Cardiac fibroblast (primary cell): ENCODE measurements at regions not wholly inside any gene's neighbourhood (a gene's known extent, or its start where the extent isn't known, plus 50 kb on each side); places are given as distances from the start of the nearest gene placed in this dataset.

Source experiments
- DNase-seq, 2 donors: peaks; one replicate each; pipeline versions ENCODE4 v3.0.0 to v3.0.0-alpha.2; 2010; ENCODE audit warnings: low read depth in 2 of 2
- H3K4me3 ChIP-seq, 2 donors: replicated peaks in 1 of 2; 1 replicate in 1 of 2; 2 replicates in 1 of 2; pipeline ENCODE4 v1.5.1; 2011; ENCODE audit warnings: low read depth in 2 of 2, low read length in 2 of 2, mild to moderate bottlenecking in 2 of 2, moderate library complexity in 1 of 2
- TF ChIP-seq, protein P1 (sequence below): IDR thresholded peaks from one replicate; pipeline ENCODE4 v1.5.1; 2011; ENCODE audit warnings: low read depth, mild to moderate bottlenecking, low read length, inconsistent platforms

DNA sequence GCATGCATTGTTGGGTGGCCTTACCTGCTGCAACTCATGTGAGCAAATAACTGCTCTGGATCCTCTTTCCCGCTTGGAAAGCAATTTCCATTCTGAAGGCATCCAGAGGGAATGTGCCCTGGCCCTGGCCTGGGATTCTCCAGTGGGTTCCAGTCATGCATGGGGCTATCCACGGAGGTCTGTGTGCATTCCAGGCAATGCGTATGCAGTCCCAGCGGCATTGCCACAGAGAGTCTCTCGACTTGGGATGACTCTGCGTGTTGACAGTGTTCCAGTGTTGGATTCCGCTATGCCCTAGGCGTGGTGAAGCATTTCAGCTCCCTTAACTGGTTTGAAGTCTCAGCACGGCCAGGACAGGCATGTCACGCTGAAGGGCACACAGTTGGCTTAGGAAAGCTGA lies 113.9 kb downstream of the SNRPN start:
- TF ChIP-seq, protein P1, sequence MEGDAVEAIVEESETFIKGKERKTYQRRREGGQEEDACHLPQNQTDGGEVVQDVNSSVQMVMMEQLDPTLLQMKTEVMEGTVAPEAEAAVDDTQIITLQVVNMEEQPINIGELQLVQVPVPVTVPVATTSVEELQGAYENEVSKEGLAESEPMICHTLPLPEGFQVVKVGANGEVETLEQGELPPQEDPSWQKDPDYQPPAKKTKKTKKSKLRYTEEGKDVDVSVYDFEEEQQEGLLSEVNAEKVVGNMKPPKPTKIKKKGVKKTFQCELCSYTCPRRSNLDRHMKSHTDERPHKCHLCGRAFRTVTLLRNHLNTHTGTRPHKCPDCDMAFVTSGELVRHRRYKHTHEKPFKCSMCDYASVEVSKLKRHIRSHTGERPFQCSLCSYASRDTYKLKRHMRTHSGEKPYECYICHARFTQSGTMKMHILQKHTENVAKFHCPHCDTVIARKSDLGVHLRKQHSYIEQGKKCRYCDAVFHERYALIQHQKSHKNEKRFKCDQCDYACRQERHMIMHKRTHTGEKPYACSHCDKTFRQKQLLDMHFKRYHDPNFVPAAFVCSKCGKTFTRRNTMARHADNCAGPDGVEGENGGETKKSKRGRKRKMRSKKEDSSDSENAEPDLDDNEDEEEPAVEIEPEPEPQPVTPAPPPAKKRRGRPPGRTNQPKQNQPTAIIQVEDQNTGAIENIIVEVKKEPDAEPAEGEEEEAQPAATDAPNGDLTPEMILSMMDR = no peak
- no peak for DNase-seq
- no peak overlapping the region for H3K4me3 ChIP-seq

DNA sequence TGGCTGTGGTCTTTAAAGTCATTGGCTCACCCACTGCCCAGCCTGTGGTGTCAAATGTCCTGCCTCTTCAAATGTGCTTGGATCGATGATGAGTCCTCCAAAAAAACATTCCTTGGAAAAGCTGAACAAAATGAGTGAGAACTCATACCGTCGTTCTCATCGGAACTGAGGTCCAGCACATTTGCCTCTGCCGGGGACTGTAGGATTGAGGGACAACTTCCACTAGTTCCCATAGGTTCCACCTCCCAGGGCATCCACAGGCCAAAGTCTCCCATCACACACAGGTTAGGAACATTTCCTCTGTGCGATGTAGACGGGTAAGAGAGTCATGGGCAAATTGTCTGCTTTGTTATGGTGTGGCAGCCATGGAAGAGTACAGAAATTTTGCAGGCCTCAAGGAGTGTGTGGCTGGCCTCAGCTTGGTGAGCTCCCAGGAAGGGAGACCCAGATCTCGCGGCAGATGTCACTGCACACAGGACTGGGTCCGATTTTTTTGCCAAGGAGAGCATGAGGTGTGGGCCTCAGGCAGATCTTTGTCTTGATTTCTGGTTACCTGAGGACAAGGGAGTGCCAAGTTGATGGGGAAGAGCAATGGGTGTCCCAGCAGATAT lies 115.7 kb downstream of the SNRPN start:
- no peak overlapping the region for H3K4me3 ChIP-seq
- no peak for DNase-seq
- TF ChIP-seq, protein P1 = no peak

DNA sequence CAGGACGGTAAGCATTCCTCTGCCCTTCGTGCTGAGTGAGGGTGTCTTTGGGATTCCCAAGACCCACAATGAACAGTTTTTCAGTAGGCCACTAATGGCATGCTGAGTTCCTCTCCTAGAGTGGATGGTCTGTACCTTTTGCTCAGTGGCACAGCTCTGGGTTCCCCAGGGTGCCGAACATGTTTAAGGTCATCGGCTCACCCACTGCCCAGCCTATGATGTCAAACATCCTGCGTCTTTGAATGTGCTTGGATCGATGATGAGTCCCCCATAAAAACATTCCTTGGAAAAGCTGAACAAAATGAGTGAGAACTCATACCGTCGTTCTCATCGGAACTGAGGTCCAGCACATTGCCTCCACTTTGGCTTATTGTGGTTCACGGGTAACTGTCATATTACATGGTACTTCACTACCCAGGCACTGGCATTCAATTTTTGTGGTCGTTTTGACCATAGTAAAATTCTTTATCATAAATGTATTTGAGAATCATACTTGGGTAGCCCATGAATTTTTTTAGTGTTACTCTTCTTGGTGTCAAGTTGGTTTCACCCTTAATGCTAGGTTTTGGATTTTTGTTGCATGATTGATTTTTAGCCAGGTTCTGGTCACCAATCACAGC lies 118.2 kb downstream of the SNRPN start:
- no peak overlapping the region for H3K4me3 ChIP-seq

DNA sequence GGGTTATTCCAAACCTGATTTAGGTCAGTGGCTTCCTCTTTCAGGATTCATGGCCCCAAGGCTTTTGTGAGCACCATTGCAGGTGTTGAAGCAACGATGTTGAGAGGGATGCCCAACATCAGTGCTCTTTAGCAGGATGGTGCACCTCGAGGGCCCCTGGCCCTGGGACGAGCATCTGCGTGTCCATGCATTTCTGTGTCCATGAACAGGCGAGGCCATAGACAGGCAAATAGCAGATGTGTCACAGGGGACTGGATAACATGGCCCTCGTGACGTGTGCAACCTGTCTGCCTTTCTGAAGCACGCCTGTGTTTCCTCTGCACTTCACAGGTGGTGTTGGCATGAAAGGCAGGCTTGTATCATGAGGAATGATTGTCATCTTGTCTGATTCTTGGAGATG lies 132.3 kb downstream of the SNRPN start:
- no peak overlapping the region for H3K4me3 ChIP-seq
- no peak for DNase-seq
- TF ChIP-seq, protein P1 = no peak

More for the DNA sequence above, 118.2 kb downstream of the SNRPN start:
- TF ChIP-seq, protein P1 = no peak
- DNase-seq = no peak

DNA sequence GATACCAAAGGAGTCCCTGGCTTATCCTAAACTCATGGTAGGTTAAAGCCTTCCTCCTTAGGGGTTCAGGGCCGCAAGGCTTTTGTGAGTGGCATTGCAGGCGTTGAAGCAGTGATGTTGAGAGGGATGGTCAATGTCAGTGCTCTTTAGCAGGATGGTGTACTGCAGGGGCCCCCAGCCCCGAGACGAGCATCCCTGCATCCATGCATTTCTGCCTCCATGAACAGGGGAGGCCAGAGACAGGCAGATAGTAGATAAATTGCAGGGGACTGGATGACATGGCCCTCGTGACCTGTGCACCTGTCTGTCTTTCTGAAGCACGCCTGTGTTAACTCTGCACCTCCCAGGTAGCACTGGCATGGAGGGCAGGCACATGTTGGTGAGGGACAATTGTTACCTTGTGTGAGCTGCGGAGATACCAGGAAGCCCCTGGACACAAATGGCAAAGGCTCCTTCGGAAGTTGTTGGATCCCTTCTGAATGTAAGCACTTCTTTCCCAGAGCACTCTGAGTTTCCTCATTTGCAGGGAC lies 133.5 kb downstream of the SNRPN start:
- no peak overlapping the region for H3K4me3 ChIP-seq
- TF ChIP-seq, protein P1 = no peak
- no peak for DNase-seq

DNA sequence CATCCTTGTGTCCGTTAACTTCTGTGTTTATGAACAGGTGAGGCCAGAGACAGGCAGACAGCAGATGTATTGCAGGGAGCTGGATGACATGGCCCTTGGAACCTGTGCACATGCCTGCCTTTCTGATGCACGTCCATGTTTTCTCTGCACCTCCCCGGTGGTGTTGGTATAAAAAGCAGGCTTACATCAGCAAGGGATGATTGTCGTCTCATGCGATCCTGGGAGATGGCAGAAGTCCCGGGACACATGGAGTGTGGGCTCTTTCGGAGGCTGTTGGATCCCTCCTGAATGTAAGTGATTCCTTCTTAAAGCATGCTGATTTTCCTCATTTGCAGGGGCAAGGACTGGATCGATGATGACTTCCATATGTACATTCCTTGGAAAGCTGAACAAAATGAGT lies 134.8 kb downstream of the SNRPN start:
- H3K4me3 ChIP-seq = no peak overlapping the region
- TF ChIP-seq, protein P1 = no peak
- DNase-seq = no peak
